GM21360 (cell line): ENCODE measurements at regions not wholly inside any gene's neighbourhood (a gene's known extent, or its start where the extent isn't known, plus 50 kb on each side); places are given as distances from the start of the nearest gene placed in this dataset.
"Not testable (repeated sequence)": the region's sequence is repeated elsewhere in the genome, so short reads cannot be mapped to it uniquely, and the experiment has no call there.

Experiments used
- ATAC-seq: cut with Tn5 transposase; IDR thresholded peaks from one replicate; pipeline ENCODE4 v1.9.1; 2021; ENCODE audit warnings: mild to moderate bottlenecking, moderate library complexity; ENCODE audit not compliant: unreplicated experiment

GRCh38 chr11:104705490-104706190, 192.6 kb downstream of the CASP12 start:
- peak; percentile 99 for ATAC-seq

- ATAC-seq: no peak
Measured at GRCh38 chr11:104704888-104705287, 193.4 kb downstream of the CASP12 start.

GRCh38 chr11:104704146-104704830, 194.0 kb downstream of the CASP12 start:
- no peak for ATAC-seq

- no peak for ATAC-seq
Measured at GRCh38 chr11:104700609-104701008, 197.7 kb downstream of the CASP12 start.

DNA sequence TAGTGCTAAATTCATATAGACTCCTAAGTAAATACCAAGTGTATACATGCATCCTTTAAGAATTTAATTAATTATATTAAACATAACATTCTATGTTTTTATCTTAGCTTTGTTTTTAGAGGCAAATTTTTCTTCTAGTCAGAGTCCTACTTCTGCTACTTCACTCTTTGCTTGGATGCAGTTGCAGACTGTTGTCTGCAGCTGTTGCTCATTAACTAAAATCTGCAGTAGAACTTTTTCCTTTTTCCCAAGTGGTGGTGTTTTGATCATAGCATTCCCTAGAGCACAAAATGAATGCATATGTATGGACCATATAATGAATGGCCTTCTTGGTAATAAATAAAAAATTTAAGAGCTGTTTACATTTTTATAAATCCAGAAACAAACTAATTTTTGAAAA, 198.3 kb downstream of the CASP12 start:
- no peak for ATAC-seq

DNA sequence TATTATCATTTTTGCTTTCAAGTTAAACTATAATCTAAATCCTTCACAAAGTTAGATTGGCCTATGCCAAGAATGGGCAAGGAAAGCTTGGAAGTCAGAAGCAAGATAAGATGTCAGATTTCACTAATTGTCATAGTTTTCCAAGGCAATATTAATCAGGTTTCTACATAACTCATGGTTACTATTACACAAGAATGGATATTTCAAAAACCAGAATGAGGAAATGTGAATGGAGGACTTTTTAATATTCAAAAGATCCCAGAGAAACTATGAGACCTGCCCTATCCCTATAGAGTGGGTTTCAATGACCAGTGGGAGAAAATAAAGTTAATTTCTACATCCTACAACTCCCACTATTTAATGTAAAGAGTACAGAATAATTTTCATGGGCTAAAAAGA, 203.2 kb downstream of the CASP12 start:
- ATAC-seq: no peak

DNA sequence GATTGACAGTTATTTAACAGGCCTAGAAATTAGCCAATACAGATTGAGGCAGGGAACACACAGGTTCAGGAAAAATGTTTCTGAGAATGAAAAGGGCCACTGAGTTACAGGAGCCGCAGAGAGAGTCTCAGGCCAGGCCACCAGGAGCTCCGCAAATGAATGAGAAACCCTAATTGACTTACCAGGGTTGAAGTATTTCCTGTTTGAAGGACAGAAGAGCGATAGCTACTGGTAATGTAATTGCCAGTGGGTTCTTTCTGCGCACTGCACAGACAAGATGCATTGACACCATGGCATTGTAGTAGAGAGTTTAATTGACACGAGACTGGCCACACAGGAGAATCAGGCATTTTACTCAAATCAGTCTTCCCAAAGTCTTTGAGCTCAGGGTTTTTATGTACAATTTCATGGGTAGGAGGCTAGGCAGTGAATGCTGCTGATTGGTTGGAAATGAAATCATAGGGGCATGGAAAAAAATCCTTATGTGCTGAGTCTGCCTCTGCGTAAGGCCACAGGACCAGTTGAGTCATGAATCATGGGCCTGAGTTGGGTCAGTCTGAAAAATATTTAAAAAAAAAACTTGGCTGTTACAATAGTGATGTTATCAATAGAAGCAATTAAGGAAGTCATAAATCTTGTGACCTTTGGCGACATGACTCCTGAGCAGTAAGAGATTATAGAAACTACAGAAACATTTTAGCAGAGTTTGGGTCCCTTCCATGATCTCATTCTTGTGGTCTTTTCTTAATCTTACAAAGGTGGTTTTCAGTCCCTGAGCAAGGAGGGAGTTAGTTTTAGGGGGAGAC, 203.8 kb downstream of the CASP12 start:
- ATAC-seq: no peak

DNA sequence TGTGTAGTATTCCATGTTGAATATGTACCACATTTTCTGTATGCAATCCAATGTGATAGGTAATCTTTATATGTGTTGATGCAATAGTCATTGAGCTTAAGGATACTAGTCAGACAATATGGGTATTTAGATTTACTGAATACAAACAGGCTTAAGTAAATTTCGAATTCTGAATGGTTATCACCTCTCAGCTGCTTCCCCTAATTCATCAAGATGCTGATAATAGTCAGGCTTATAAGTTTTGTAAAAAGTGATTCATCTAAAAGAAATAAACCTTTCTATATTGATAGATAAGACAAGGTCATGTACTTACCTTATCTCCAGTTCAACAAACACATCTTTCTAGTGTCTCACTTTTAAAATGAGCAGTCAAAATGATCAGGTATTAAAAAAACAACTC, 205.5 kb downstream of the CASP12 start:
- ATAC-seq: no peak

DNA sequence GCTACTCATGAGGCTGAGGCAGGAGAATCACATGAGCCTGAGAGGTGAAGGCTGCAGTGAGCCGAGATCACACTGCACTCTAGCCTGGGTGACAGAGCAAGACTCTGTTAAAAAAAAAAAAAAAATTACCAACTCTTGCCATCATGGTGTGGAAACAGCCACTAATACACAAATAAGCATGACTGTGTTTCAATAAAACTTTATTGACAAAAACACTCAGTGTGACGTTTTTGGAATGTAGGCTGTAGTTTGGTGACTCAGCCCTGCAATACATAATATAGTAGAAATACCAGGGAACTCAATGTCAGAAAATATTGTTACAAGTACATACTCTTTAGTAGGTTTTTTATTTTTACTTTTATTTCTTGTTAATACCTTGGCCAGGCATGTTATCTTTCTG, 207.1 kb downstream of the CASP12 start:
- no peak for ATAC-seq

DNA sequence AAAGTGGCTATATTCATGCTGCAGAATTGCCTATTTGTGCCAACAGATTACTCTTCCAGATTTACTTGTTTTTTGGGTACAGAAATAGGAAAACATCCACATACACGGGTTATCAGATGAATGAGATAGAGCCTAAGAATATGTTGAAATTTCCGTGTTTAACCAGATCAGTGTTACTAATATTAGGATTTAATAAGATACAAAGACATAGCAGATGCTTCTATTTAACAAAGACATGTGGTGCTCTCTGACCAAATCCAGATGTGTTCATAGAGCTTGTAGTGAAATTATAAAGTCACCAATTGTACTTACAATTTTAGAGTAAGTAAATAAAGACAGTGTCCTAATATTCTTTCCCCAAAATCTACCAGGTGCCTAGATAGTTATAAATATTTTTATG, 208.0 kb downstream of the CASP12 start:
- ATAC-seq: no peak

DNA sequence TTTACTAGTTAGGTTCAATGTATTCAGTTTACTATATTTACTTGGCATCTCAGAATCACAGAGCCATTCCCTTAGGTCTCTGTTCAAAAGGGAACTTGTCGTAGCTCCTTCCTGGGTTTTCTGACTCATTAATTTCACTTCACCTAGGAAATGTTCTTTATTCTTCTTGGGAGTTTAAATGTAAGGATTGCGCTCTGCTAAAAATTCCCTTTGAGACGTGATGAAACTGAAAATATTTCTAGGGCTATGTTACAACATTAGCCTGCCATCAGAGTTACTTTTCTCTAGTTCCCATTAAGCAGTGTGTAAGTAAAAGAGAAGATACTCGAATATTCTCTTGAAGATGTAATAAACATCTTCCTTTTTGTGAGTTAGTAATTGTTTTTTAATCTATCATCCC, 209.5 kb downstream of the CASP12 start:
- no peak for ATAC-seq

DNA sequence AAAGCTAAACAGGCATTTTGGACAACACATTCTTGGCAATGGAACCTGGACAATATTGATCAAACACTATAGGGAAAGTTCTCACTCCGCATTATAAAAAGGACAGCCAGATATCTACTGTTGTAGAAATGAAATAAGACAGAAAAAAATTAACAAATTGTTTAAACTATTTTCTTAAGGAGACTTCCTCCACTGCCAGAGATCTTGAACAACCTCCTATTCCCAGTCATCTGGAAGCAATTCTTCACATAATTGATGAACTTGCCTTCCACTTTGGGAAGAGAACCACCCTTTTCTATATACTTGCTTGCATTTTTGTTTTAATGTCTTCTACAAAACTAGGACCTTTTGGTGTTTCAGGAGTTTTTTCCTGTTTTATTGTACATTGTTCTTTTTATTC, 216.1 kb downstream of the CASP12 start:
- ATAC-seq: no peak

GRCh38 chr11:104679258-104679657, 219.0 kb downstream of the CASP12 start:
- ATAC-seq: no peak

DNA sequence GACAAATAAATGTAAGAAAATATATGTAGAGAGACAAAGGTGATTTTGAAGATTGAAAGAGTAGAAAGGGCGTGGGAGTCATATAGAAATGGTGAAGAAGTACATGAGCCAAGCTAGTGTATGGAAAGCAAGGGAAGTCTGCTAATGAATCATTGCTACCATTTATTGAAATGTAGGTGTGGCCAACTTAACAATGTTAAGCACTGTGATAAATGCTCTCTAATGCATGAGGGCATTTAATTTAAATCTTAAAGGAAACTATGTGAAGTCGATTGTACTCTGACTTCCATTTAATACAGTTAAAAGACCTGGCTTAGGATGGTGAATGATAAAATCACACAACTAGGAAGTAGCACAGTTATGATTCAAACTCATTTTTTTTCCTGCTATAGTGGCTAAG, 219.9 kb downstream of the CASP12 start:
- no peak for ATAC-seq

GRCh38 chr11:104677069-104677468, 221.2 kb downstream of the CASP12 start:
- ATAC-seq: not testable (repeated sequence)

GRCh38 chr11:104672897-104673296, 225.4 kb downstream of the CASP12 start:
- no peak for ATAC-seq

GRCh38 chr11:104668797-104669463, 229.3 kb downstream of the CASP12 start:
- ATAC-seq: no peak

DNA sequence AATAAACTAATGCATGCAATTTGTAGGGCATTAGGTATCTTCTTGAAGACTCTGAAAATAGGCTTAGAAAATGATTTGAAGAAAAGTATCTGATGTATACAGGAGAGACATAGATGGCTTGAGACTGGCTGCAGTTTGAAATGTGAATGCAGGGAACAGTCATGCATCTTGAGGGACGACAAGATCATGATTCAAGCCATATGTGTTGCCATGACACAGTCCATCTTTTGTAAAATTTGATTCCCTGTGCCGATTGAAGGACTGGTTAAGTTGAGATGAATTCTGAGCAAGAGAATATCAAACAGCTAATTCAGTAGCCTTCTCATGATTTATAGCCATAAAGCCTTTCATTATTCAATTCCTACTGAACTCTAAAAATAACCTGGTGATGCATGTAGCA, 231.6 kb downstream of the CASP12 start:
- no peak for ATAC-seq

DNA sequence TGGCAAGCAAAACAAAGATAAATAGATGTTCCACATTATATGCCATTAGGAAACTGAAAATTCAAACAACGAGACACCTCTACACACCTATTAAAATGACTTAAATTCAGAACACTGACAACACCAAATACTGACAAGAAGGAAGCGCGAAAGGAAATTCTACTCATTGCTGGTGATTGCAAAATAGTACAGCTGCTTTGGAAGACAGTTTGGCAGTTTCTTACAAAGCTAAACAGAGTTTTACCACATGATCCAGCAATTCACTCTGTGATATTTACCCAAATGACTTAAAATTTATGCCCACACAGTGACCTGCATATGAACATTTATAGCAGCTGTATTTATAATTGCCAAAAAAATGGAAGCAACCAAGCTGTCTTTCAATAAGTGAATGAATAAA, 232.6 kb downstream of the CASP12 start:
- no peak for ATAC-seq

DNA sequence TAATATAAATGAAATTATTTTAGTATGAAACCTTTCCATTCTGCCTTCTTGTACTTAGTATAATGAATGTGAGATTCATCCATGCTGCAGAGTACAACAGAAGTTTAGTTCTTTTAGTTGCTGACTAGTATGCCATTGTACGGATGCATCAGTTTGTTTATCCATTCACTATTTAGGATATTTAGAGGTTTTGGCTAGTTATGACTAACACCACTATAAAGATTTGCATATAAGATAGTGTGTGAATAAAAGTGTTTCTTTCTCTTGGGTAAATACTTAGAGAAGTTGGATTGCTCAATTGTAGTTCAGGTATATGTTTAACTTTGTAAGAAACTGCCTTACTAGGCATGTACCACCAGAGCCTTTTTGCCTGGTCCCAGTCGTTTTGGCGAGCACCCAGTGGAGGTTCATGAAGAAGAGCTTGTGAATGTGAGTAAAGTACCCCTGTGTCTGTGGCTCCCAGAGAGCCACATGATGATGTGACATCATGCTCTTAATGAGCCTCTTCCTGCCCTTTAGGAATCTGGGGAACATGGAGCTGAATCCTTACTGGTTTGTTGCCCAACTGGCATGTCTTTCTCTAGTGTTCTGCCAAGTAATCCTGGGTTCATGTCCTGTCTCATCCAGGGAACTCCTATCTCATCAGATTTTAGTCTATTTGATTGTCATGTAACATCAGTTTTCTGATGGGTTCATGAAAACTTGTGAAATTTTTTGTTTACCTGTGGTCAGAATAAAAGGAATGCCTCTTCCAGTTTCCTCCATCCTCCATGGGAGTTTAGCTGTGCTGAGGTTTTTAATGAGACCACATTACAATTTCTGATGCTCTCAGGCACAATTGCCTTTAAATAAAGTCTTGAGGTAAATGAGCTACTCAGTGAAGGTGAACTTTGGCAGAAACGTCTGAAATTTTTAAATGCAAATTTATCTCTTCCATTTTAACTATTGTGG, 234.8 kb downstream of the CASP12 start:
- ATAC-seq: no peak
